ENCODE measurements at regions not wholly inside any gene's neighbourhood (a gene's known extent, or its start where the extent isn't known, plus 50 kb on each side); places are given as distances from the start of the nearest gene placed in this dataset. TPM values are rescaled to one million over a fixed set of nuclear protein-coding genes. Genes with fewer than 3 reads are reported as not detected.

- Mint-ChIP-seq H3K27ac (no peak overlapping the region), H3K4me3 (no peak overlapping the region), H3K9me3 (ENCODE audit: insufficient read depth) (no peaks in the 10 kb centered on the region), H3K4me1 (no peaks in the 10 kb centered on the region), H3K27me3 (no peaks in the 10 kb centered on the region)
- TF ChIP-seq, protein P1, sequence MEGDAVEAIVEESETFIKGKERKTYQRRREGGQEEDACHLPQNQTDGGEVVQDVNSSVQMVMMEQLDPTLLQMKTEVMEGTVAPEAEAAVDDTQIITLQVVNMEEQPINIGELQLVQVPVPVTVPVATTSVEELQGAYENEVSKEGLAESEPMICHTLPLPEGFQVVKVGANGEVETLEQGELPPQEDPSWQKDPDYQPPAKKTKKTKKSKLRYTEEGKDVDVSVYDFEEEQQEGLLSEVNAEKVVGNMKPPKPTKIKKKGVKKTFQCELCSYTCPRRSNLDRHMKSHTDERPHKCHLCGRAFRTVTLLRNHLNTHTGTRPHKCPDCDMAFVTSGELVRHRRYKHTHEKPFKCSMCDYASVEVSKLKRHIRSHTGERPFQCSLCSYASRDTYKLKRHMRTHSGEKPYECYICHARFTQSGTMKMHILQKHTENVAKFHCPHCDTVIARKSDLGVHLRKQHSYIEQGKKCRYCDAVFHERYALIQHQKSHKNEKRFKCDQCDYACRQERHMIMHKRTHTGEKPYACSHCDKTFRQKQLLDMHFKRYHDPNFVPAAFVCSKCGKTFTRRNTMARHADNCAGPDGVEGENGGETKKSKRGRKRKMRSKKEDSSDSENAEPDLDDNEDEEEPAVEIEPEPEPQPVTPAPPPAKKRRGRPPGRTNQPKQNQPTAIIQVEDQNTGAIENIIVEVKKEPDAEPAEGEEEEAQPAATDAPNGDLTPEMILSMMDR (IDR thresholded peaks at IDR 0.05): no peak
- no peak for TF ChIP-seq EZH2 (IDR thresholded peaks at IDR 0.05; ENCODE audit: borderline replicate concordance, insufficient read depth, low read depth, low read length, poor library complexity, severe bottlenecking)
- Histone ChIP-seq H3K4me1 (ENCODE audit: control insufficient read depth in 2 of 2, insufficient read depth in 2 of 2, low read length in 2 of 2) (no peaks in the 10 kb centered on the region), H3K79me2 (ENCODE audit: control insufficient read depth, insufficient read depth, low read length) (no peaks in the 10 kb centered on the region), H2AFZ (ENCODE audit: insufficient read depth, low read depth, low read length, poor library complexity, severe bottlenecking) (no peak overlapping the region), H3K36me3 (replicated peaks in 1 of 2; ENCODE audit: control extremely low read depth in 1 of 2, control insufficient read depth in 1 of 2, extremely low read depth in 1 of 2, insufficient read depth in 2 of 2, low read length in 1 of 2) (no peaks in the 10 kb centered on the region), H3K27me3 (replicated peaks in 1 of 4; ENCODE audit: control extremely low read depth in 1 of 4, control insufficient read depth in 3 of 4, insufficient read depth in 4 of 4, low read length in 3 of 4) (no peaks in the 10 kb centered on the region), H3K27ac (ENCODE audit: low read length in 2 of 2) (no peak overlapping the region), H3K4me3 (ENCODE audit: control extremely low read depth in 1 of 5, extremely low read depth in 1 of 5, insufficient read depth in 1 of 5, low read depth in 2 of 5, low read length in 4 of 5) (no peak overlapping the region), H3K9me3 (ENCODE audit: control extremely low read depth in 1 of 3, control insufficient read depth in 2 of 3, insufficient read depth in 1 of 3, low read length in 2 of 3) (no peaks in the 10 kb centered on the region), H4K20me1 (ENCODE audit: control insufficient read depth, insufficient read depth, low read length, poor library complexity, severe bottlenecking) (no peaks in the 10 kb centered on the region), H3K9ac (ENCODE audit: low read length) (no peak overlapping the region), H3K4me2 (replicated peaks; ENCODE audit: low read depth, low read length, poor library complexity, severe bottlenecking) (no peak overlapping the region)
- ATAC-seq (ENCODE audit: low read depth) (no peak), DNase-seq (no peak)
- intact Hi-C loops (cut with micrococcal nuclease): no loop called here
- POLR2A ChIA-PET: no interaction called here
- CTCF ChIA-PET: no interaction called here
Observed at GRCh38 chr5:44441460-44441859, 52.2 kb upstream of the FGF10 start.

- H3K4me3 Mint-ChIP-seq: no peak overlapping the region
- Histone ChIP-seq H3K4me3 (ENCODE audit: control extremely low read depth in 1 of 5, extremely low read depth in 1 of 5, insufficient read depth in 1 of 5, low read depth in 2 of 5, low read length in 4 of 5) (no peak overlapping the region), H3K27ac (ENCODE audit: low read length in 2 of 2) (no peak overlapping the region), H3K27me3 (replicated peaks in 1 of 4; ENCODE audit: control extremely low read depth in 1 of 4, control insufficient read depth in 3 of 4, insufficient read depth in 4 of 4, low read length in 3 of 4) (no peaks in the 10 kb centered on the region), H3K4me1 (ENCODE audit: control insufficient read depth in 2 of 2, insufficient read depth in 2 of 2, low read length in 2 of 2) (no peaks in the 10 kb centered on the region), H2AFZ (ENCODE audit: insufficient read depth, low read depth, low read length, poor library complexity, severe bottlenecking) (no peak overlapping the region), H3K9ac (ENCODE audit: low read length) (no peak overlapping the region), H3K36me3 (replicated peaks in 1 of 2; ENCODE audit: control extremely low read depth in 1 of 2, control insufficient read depth in 1 of 2, extremely low read depth in 1 of 2, insufficient read depth in 2 of 2, low read length in 1 of 2) (no peaks in the 10 kb centered on the region), H3K9me3 (ENCODE audit: control extremely low read depth in 1 of 3, control insufficient read depth in 2 of 3, insufficient read depth in 1 of 3, low read length in 2 of 3) (no peaks in the 10 kb centered on the region), H3K4me2 (replicated peaks; ENCODE audit: low read depth, low read length, poor library complexity, severe bottlenecking) (no peak overlapping the region), H3K79me2 (ENCODE audit: control insufficient read depth, insufficient read depth, low read length) (no peaks in the 10 kb centered on the region), H4K20me1 (ENCODE audit: control insufficient read depth, insufficient read depth, low read length, poor library complexity, severe bottlenecking) (no peaks in the 10 kb centered on the region)
- TF ChIP-seq EZH2 (IDR thresholded peaks at IDR 0.05; ENCODE audit: borderline replicate concordance, insufficient read depth, low read depth, low read length, poor library complexity, severe bottlenecking): no peak
- TF ChIP-seq, protein P1 (IDR thresholded peaks at IDR 0.05): no peak
- H3K4me1 Mint-ChIP-seq: no peaks in the 10 kb centered on the region
- no peak overlapping the region for H3K27ac Mint-ChIP-seq
- intact Hi-C loops (cut with micrococcal nuclease): no loop called here
- ChIA-PET CTCF (no interaction called here), POLR2A (no interaction called here)
- no peaks in the 10 kb centered on the region for H3K9me3 Mint-ChIP-seq (ENCODE audit: insufficient read depth)
- no peak for DNase-seq
- no peak for ATAC-seq (ENCODE audit: low read depth)
- no peaks in the 10 kb centered on the region for H3K27me3 Mint-ChIP-seq
Observed at GRCh38 chr5:44440186-44440585, 51.0 kb upstream of the FGF10 start.

Small RNA genes in the stretch of these regions (small RNA-seq; reads per million reads assigned to genes)
- not detected for gene RN7SL383P (ENCODE audit: insufficient read length, low read depth, low replicate concordance)
